Nucleus accumbens (tissue), 56 donors: ENCODE measurements at regions not wholly inside any gene's neighbourhood (a gene's known extent, or its start where the extent isn't known, plus 50 kb on each side); places are given as distances from the start of the nearest gene placed in this dataset.

Source experiments
- DNase-seq, 56 donors: peaks; one replicate each; lab custom pipeline; 2025; lab: John Stamatoyannopoulos, UW

DNA sequence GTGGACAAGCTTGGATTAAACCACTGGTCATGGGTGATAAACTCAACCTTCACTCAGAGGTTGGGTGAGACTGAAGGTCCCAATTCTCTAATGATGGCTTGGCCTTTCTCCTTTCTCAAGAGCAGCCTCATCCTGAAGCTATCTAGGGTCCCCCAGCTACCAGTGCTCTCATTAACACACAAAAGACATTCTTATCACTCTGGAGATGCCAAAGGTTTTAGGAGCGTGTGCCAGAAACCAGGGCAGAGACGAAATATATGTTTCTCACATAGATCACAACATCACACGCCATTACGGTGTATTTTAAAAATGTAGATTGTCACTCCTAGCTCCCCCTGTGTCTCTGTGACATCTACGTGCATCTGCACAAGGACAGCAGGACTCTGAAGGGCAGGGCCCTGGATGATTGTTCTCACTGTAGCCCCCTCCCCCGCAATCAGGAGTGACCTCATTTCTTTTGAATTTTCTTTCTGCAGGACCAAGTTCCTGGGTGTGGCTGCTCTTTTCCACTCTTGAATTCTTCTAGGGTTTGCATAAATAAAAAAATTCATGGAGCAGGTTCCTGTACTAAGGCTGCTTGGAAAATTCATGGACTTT lies 311.3 kb downstream of the GADD45G start:
- no peak for DNase-seq

DNA sequence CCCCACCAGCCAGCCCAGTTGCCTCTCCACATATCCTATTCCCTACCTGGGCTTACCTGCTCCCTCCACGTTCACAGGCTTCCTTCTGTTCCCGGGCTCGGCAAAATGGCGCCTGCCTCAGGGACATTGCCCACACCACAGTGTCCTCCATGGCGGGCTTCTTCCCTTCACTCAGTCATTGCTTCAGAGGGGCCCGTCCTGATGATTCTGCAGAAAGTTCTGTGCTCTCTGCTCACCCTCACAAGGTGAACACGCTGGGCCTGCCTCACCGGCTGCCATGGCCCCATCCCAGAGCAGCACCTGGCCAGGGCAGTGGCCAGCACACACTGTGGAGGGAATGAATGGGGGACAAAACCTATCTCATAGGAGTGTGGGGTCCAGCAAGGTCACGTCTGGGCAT lies 313.0 kb downstream of the GADD45G start:
- no peak for DNase-seq

DNA sequence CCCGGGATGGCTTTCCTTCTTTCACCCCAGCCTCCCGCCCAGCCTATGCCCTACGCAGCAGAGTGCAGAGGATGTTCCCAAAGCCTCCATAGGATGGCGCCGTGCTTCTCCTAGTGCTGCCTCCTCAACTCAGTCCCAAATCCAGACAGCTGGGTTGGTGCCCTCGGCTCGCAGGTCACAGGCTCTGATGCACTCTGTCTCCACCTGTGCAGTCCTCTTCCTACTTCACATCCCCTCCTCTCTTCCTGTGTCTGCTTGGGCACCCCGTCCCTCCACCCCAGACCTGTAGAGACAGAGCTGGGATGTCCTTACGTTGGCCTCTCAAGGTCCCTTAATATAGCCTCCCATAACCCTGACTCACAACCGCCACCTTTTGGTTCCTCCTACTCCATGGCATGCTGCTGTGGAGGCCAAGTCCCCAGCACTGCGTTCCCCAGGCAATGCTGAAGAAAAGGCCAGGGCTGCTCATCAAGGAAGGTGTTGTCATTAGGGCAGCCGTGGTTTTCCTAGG lies 314.4 kb downstream of the GADD45G start:
- DNase-seq: peak in 8 of 56 donors; percentile 3 to 25 (median 13)

DNA sequence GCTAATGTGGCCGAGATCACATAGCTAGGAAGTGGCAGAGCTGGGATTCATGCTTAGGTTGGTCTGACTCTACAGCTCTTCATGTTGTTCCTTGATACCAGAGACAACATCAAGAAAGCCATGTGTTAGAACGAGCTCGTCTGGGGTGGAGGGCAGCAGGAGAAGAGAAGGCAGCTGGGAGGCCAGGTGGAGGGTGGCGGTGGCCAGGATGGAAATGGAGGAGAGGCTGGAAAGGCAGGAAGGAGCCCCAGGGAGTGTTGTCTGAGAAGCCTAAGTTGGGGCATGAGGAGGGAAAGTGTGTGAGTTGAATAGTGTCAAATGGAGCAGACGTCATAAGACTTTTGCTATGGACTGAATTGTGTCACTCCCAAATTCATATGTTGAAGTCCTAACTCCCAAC lies 315.3 kb downstream of the GADD45G start:
- no peak for DNase-seq

DNA sequence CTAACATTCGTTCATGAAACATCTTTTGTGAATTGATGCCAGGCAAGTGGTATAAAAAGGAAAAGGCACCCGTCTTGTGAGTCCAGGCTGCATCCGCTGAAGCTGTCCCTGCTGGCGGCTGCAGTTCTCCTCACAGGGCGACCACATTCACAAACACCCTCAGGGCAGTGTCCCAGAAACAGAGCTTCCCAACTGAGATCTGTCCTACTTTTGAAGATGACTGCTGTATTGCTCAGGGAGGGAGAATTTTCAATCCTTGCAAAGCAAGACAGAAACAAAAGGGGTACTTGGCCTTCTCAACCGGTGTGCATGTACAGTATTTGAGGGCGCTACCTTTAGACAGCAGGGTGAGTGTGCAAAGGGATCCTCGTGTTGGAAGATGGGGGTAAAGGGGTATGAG lies 316.1 kb downstream of the GADD45G start:
- DNase-seq: peak in 1 of 56 donors; percentile 8

DNA sequence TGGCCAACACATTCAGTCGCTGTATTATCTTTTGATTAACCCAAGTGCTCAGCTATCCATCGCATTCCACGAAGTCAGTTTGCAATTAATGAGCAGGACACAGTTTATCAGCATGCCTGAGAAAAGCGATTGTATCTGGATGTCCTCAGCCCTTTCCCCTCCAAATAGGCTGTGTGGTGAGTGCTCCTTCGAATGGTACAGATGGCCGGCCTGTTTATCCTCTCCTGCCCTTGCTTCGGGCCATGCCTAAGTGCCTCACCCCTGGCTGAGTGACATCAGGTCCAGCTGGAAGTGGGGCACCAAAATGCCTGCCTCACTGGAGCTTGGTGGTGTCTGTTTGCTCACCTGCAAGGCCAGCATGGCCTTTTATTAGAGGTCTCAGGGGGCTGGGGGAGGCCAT lies 317.3 kb downstream of the GADD45G start:
- DNase-seq: no peak

DNA sequence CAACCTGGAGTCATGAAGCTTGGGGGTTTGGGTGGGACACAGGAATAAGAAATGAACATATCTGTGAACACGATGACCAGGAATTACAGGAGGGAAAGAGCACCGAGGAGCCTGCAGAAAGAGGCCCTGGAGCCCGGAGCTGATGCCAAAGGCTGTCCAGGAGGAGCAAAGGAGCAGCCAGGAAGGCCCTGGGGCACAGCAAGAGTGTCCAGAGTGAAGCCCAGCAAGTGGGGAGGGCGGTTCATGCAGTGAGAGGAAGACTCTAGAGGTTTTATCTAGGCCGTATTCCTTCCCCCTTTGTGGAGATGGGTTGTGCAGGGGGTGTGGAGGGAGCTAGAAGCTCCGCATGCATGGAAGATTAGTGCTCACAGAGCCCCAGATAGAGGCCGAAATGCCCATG lies 318.4 kb downstream of the GADD45G start:
- no peak for DNase-seq

DNA sequence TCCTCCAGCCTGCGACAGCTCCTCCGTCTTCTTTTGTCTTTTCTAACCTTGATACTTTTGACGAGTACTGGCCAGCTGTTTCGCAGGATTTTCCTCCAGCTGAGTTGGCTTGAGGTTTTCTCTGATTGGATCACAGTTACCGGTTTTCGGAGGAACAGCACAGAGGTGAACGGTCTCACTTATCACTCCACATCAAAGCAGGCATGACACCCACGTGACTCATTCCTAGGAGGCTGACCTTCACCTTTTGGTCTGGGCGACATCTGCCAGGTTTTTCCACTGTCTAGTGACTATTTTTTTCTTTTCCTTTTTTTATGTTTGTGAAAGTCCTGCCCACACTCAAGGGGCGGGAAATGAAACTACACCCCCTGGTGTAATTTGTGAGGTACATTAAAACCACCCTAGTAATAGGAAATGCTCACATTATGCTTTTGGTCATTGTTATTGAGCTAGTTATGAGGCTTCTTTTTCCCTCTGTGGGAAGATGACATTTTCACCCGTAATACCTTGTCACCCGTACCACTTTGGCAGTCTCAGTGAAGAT lies 319.2 kb downstream of the GADD45G start:
- DNase-seq: no peak

DNA sequence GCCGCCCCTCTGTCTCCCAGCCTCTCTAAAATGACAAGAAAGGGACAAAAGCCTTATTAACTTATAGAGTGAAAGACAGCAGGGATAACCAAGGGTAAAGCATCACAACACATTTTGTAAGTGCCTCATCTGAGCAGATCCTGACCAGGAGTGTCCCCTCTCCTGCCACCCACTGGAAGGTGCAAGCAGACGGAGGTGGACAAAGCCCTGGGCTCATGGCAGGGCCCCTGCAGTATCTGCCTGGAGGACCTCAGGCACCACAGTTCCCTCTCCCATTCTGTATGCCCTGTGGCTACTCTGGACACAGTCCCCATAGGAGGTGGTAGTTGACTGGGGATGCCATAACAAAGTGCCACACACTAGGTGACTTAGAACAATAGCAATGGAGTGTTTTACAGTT lies 319.8 kb downstream of the GADD45G start:
- DNase-seq: no peak

DNA sequence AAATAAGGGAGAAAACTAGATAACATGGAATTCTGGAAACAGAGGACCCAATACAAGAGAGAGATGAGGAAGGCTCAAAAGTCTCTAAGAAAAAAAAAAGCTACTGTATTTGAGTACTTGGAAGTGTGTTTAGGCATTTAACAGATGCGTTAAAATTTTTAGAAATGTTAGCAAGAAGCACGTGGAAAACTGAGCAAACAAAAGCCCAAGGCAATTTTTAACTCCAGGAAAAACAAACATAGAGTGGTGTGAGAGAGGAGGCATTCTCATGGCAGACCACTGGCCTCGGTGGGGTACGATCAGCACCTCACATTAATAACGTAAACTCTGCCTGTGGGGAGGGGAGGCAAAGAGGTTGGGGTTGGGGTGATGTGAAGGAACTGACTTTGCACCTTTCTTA lies 321.4 kb downstream of the GADD45G start:
- DNase-seq: no peak

DNA sequence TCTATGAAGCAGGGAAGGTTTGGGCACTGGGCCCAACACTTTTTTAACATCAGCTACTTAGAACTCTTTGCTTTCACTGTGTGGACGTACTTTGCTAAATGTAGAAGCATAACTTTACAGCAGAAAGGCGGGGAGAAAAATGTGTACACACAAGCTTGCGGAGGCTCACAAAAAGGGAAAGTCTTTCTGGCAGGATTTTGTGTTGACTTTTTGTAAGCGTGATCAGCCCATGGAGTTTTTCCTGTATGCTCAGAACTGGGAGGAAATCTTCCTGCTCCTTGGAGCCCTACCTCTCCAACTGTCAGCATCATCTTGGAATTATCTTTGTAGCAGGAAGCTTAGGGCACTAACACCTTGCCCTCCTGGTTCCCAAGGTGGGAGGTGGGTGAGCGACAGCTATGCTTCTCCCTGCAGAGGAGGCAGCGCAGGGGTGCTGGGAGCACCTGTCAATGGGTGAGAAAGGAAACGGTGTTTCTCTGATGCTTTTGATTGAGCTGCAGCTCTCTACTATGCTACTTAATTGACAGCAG lies 321.9 kb downstream of the GADD45G start:
- DNase-seq: no peak

DNA sequence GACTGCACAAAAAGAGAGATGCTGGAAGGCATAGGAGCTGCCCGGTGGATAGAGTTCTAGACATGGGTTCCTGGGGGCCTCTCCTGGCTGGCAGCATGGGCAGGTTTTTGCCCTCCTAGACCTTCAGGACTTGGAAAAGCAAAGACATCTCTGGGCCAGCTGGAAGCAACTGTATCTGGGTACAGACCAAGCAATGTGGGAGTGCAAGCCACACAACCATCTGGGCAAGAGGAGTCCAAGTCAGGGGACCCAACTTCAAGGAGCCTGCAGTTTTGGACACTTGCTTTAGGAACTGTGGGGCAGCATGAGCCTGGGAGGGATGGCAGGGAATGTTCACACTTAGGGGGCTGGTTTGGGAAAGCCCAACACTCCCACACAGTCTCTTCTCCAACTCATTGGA lies 323.3 kb downstream of the GADD45G start:
- DNase-seq: no peak

DNA sequence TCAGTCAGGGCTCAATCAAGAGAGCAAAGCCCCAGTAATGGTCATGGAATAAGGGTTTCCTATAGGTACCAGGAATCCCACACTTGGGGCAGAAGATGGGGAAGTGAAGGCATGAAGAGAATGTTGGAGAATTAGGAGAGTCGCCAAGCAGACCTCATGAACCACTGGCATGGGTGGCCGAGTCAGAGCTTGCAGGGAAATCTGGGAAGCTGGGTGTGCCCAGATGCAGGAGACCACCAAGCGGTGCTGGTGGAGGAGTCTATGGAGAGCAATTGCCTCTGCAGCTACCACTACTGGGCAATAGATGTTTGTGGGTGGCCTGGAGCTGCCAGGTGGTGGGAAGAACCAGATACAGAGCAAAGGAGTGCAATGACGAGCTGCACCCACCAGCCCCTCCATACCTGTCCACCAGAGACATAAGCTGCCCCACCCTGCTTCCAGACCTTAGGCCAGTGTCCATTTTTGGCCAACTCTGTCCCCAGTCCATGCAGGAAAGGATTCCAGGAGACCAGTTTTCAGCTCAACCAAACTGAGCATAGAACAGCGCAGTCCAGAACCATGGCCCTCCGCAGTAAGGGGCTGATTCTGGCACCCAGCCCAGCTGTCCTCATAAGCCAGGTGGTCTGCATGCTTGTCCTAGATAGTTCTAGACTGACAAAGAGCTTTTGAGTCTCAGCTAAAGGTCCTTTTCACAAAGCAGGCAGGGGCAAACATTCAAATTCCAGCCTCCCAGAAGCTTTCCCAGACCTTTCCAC lies 323.9 kb downstream of the GADD45G start:
- no peak for DNase-seq

DNA sequence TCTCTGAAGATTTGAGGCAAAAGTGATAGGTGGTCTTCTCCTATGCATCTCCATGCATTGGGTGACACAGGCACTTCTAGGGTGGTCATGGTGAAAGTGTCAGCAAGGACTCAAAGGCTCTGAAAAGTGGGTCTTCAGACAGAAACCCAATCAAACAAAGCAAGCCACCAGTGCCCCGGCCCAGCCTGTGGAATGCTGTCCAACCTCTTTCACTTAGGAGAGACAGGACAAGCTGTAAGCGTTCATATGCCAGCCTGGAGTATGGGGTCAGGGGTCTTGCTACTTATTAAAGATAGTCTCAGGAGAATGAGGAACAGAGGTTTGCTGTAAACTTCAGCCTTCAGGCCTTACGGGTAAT lies 324.5 kb downstream of the GADD45G start:
- no peak for DNase-seq

DNA sequence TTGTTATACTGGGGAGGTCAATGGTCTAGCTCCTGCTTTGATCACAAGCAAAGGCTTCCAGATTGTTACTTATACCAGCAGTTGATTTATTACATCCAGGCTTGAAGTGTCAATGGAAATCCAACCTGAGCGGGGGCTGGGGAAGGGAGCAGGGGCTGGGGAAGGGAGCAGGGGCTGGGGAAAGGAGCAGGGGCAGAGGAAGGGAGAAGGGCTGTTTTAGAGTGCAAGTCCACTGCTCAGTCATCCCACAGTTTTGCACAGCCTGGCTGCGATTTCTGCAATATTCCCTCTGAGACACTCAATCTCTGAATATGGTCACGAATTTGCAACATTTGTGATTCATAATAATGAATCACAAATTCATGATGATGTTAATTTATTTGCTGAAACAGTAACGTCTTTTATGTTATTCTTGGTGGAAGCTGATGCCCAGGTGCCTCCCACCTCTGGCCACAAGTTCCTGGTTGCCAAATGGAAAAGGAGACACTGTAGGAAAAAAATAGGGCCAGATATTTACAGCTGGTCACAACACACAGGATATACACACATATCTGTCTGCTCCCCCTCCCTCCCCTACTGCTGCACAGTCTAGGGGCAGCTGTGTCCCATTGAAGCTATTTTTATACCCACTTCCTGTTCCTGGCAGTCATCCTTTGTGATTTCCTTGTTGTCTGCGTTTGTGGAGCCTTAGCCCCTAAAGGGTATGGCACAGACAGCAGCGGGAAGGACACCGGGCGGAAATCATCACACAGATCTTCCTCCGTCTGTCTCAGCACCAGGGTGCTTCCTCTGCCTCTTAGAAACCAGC lies 325.1 kb downstream of the GADD45G start:
- no peak for DNase-seq

DNA sequence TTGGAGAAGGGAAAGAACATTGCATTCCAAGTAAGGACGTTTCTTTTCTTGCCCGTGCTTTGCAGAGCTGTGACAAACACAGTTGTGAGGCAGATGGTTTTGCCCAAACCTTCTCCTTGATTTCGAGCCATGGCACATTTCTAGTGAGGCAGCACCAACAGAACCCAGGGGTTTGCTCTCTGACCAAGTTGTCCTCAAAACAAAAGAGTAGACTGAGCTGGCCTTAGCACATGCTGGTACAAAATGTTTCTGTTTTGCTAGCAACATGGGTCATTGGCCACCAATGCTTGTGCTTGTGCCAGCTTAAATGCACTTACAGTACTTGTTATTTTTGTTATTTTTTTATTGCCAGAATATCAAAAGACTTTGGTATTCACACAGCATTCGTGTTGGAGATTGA lies 328.8 kb downstream of the GADD45G start:
- DNase-seq: no peak

DNA sequence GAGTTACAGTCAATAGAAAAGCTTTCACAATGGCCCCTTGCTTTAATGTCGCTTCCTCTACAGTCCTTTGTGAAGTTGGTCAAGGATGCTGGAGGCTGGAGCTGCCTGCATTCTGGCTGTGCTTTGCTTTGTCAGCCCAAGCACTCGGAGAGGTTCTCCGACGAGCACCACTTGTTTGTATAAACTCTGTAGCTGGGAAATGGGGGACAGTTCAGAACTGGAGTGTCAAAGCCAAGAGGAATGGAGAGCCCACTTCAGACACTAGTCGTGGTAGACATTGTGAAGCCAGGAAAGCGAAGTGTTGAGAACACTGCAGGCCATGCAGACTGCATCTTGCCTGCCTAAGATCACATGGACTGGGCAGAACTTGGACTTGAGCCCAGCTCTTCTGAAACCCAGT lies 330.3 kb downstream of the GADD45G start:
- no peak for DNase-seq

DNA sequence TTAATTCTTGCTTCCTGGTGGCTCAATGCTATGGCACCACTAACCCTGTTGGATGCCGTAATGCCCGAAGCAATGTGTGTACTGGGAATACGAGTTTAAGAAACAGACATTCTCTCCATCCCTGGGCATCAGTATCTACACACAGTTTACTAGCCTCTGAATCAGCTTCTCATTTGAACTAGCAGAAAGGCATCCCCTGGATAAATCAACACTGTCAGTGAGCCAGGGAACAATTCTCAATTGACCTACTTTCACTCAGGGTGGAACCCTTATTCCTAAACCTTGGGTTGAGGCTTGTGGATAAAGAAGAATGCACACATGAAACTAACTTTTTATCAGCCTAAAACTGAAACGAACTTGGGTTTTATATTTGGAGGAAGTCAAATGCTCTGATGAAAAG lies 331.0 kb downstream of the GADD45G start:
- no peak for DNase-seq

DNA sequence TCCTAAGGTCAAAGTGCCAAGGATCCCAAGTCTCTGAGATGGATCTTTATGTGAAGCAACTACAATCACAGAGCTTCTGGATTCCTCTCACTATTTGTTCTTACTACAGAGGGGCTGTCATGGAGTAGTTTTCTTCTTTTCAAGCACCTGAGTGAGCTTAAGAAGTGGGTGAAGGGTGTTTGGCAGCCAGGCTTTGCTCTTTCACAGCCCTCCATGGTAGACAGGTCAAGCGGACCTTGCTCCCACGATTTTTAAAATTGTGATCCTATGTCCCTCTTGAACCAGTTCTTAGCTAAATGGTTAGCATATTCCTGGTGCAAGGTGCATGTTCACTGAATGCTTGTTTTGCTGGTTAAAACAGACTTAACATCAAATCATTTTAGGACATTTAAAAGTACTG lies 332.2 kb downstream of the GADD45G start:
- no peak for DNase-seq

DNA sequence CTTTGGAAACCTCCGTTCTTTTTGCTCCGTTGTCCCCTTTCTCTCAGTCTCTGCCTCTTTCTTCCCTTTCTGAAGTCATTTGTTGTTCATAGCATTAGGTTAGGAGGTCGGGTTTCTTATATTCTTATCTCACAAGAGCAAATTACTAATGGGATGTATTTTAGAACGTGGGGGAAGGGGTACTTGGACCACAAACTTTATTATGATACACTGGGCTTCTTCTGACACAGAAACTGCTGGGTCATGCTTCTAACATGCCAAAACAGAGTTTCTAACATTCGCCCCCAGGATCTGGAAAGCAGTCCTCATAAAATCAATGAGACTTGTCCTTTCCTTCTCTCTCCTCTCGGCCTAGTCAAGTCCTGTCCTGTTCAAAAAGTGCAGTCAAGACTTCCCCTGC lies 334.4 kb downstream of the GADD45G start:
- DNase-seq: no peak
